ENCODE measurements at regions not wholly inside any gene's neighbourhood (a gene's known extent, or its start where the extent isn't known, plus 50 kb on each side); places are given as distances from the start of the nearest gene placed in this dataset.

DNA sequence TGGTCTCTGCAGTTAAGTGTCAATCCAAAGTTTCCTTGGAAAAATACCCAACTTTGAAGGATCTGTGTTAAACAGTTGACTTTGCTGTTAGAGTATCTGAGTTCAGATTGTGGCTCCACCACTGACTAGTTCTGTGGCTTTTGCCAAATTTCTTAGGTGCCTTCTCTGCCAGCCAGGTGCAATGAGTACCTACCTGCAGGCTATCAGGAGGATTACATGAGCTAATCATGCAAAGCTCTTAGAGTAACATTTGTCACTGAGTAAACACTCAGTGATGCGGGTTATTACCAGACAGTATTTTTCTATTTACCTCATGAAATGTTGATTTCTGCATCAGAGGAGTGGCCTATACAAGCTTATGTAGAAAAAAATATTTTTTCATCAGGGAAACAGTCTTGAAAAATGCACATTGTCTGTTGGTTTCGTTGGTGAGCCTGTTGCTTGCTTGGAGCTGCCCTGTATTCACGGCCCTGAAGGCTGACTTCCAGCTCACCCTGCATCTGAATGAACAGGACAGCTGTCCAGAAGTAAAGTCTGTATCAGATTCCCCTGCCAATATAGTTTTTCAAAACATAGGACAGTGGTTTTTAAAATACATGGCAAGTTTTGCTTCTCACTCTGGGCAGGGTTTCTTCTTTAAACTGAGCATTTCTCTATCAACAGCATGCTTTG, 235.1 kb downstream of the CDCA7 start:
- no peak for DNase-seq (ENCODE audit: low read depth)

DNA sequence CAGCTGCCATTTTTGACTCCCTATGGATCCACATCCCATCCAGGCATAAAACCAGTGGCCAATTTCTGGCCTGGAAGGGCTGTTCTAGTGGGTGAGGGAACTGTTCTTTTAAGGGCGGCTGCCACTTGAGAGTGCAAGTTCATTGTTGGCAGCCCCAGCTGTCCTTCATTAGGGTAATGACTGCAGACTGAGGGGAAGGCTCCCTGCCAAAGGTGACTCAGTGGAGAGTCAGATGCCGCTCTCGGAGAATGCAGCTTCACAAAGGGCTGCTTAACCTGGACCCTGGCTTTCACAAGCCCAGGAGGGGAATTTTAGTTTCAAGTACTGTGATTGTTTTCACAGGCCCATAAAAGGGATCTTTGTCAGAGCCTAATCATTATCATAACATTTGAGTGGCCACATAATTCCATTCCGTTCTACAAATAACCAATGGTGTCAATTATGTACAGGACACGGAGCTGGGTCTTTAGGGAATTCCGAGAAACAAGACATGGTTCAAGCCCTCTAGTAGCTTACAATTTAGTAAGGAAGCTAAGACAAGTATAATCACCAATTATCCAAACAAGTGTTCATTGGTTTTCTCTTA, 235.7 kb downstream of the CDCA7 start:
- DNase-seq (ENCODE audit: low read depth), result no peak

DNA sequence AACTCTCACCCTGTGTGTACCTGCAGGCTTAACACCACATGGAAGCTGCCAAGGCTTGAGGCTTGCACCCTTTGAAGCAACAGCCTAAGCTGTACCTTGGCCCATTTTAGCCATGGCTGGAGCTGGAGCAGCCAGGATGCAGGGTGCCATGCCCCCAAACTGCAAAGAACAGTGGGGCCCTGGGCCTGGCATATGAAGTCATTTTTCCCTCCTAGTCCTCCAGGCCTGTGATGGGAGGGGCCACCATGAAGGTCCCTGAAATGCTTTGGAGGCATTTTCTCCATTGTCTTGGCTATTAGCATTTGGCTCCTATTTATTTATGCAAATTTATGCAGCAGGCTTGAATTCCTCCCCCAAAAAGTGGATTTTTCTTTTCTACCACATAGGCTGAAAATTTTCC, 238.4 kb downstream of the CDCA7 start:
- DNase-seq (ENCODE audit: low read depth), result no peak

DNA sequence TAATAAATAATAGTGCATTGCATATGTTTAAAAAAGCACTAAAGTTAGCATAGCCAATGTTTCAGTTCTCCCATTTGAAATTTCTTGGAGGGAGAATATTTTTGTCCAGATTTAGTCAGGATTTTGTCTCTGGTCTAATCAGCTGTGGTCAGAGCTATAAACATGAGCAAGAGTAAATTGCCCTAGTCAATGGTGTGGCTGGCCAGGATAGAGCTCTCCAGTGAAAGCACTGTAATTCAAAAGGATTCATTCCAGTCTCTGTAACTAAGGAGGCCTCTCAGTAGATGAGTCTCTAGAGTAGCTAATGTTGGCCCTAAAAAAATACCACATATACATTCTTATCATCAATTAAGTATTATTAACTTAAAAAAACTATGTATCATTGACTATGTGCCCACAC, 241.6 kb downstream of the CDCA7 start:
- DNase-seq (ENCODE audit: low read depth), result no peak

DNA sequence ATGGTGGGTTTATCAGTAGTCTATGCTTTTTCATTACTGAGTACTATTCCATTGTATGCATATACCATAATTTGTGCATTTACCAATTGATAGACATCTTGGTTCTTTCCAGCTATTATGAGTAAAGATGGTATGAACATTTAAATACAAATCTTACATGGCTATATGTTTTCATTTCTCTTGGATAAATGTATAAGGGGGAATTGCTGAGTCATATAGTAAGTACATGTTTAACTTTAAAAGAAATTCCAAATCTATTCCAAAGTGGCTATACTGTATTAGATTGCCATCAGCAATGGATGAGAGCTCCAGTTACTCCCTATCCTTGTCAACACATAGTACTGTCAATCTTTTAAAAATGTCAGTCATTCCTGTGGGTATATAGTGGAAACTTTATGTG, 243.9 kb downstream of the CDCA7 start:
- DNase-seq (ENCODE audit: low read depth), result no peak

DNA sequence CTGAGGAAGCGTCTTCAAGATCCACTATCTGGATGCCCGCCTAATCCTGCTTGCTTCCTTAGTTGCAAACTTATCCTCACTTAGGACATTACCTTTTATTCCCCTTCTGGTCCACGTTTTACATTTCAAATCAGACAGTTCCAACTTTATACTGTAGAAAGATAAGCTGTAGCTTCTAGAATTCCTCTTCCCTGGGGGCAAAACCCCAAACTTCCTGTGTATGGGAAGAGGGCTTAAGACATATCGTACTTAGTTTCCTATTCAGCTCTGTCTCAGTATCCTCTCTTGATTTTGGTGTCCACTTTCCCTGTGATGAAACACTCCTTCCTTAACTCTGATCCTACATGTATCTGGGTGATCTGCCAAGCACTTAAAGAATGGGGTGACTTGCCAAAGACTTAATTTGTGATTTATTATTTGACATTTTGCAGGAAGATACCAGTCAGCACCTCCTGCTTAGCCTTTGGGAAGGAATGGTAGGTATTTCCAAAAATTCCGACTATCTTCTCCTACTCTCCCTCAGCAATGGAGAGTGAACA, 245.2 kb downstream of the CDCA7 start:
- no peak for DNase-seq (ENCODE audit: low read depth)

DNA sequence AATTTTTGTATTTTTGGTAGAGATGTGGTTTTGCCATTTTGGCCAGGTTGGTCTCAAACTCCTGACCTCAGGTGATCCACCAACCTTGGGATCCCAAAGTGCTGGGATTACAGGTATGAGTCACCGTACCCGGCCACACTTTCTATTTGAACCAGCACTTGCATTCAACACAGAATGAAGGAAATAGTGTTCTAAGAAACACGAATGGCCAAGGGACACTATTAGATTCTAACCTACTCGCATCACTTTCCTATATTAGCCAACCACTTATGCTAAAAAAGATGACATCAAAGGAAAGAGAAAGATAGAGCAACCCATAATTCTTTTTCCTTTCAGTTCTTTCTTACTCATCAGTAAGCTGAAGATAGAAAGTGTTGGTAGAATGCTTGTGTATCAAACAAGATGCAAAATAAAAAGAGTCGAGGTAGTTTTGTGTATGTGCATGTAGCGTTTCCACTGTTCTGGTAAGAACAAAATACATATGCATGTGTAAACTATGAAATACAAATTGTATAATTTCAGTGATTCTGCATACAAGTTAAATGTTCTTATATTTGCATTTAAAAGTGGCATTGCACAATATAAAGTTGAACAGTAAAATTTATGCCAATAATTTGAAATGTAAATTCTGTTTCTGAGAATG, 247.6 kb downstream of the CDCA7 start:
- DNase-seq (ENCODE audit: low read depth), result no peak

DNA sequence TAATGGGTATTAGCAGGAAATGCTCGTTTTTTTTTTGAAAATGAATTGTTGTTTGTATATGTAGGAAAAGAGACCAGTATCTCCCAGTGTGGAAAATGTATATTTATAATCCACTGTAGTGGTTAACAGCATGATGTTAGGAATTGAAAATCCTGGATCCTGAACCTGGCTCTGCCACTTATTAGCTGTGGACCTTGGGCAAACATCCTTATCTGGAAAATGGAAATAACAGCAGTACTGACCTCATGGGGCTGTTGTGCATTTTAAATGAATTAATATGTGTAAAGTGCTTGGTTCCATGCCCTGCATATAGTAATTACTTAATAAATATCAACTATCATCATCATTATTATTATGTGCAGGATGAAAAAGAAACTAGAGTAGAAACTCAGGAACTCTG, 251.3 kb downstream of the CDCA7 start:
- no peak for DNase-seq (ENCODE audit: low read depth)

DNA sequence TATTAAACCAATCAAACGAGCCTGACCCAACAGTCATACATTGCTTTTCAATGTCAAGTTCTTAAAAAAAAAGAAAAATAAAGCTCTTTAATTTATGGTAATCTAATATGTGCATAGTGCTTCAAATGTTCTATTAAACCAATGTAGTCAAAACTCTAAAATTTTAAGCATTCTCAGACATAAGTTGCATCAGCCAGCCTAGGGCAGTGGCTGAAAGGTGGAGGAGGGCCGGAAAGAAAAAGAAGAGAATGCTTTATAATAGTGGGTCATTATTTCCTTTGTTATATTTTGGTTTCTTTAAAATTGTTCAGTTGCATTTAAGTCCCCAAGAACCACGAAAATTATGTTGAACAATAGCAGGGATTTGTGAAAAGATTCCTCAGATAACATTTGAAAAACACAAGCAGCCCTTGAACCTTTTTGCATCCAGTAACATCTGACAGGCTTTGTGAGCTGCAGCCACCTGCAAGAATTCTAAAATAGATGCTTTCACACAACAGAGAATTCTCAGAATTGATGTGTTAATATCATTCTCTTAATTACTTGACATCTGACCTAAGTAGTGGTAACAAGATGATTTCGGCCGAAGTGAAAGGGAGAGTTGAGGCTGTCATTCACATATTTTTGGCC, 252.1 kb downstream of the CDCA7 start:
- no peak for DNase-seq (ENCODE audit: low read depth)

DNA sequence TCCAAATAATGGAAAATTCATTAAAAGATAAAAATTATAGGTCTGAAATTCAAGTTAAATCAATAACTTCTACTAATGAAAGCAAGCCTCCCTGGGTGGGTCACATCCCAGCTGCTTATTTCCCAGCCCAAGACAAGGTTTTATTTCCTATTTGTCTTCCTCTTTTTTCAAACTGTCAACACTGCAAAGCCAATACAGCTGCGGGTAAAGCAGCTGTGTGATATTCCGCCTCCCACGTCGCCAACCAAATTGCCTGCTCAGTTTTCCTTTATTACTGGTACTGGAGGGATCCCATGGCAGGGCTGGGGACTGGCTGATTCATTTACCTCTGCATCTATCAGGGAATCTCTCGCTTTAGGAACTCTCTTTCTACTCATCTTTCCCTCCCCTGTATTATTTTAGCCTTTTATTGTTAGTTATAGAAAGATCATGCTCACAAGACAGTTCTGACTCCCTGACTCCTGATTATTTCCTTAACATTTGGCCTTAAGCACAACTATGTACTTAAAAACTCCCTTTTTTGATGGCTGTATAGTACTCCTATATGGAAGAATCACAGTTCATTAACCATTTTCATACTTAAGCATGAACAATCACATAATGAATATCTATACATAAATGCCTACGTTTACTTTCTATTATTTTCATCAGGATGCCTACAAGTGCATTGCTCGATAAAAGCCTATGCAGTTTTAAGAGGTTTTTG, 253.1 kb downstream of the CDCA7 start:
- no peak for DNase-seq (ENCODE audit: low read depth)

DNA sequence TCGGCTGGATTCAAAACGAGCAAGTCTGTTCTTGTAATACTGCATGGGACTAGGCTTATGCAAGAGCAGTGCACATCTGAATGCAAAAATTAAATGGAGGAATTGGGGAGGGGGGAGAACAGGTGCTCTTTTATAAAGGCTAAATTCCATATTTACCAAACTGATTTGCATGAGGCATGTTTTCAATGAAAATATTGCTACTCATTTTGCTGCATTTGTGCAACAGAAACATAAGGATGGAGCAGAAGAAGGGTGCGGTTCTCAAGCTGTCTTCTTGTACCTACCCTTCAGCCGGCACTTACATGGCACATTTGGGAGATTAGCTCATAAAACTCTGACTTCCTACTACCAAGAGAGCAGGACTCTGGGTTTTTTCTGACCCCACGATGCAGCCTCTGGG, 256.4 kb downstream of the CDCA7 start:
- no peak for DNase-seq (ENCODE audit: low read depth)

DNA sequence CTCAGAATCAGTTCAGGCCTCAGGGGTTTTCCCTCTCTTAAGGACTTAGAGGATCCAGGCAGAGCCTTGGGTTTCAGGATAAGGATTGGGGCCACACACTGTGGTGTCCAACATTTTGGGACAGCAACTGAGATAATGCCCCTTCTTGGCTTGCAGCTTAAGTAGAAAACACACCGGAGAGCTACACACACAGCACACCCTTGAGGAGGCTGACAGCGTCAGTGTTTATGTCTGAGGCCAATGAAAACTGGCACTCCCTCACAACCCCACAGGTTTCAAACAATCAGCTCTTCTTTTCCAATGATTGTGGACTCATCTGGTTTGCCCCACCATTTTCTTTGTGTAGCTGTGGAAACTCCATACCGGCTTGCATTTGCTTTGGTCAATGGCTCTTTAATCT, 257.7 kb downstream of the CDCA7 start:
- no peak for DNase-seq (ENCODE audit: low read depth)

DNA sequence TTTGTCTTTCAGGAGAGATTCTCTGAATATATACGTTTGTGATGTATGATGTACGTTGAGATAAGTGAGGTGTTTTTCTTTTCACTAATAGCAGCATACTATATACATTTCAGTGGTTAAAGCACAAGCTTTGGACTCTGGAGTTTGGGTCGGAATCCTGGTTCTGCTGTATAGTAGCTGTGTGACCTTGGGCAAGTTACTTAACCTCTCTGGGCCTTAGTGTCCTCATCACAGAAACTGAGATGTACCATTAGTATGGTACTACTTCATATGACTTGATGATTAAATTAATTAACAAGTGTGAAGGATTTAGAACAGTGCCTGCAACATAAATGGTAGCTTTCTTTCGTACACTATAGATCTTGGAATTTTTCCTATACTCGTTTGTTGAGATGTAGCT, 258.7 kb downstream of the CDCA7 start:
- DNase-seq (ENCODE audit: low read depth), result no peak

DNA sequence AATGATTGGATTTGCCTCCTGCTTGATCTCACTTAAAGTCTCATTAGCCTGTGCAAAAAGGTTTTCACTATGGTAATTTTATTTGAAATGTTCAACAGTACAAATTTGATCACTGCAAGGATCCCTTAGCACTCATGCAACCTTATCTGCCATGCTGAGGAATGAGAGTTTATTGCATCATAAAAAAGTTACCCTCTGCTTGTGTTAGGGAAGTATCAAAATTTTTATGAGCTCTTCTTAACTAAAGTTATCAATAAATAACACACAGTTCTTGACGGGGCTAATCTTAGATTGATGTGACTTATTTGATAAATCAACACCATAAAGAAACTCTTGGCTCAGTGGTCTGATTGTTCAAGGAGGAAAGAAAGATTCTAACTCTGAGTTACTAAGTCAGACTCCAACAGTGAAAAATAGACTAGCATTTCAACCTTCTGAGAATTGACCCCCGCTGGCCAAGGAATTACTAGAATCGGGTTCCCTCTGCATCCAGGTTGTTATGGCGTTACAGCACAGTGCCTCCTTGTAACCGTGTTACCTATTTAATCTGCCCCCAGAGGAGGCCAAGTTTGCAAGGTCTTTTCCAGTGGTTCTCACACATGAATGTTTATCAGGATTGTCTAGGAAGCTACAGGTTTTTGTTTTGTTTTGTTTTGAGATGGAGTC, 259.7 kb downstream of the CDCA7 start:
- DNase-seq (ENCODE audit: low read depth), result no peak

DNA sequence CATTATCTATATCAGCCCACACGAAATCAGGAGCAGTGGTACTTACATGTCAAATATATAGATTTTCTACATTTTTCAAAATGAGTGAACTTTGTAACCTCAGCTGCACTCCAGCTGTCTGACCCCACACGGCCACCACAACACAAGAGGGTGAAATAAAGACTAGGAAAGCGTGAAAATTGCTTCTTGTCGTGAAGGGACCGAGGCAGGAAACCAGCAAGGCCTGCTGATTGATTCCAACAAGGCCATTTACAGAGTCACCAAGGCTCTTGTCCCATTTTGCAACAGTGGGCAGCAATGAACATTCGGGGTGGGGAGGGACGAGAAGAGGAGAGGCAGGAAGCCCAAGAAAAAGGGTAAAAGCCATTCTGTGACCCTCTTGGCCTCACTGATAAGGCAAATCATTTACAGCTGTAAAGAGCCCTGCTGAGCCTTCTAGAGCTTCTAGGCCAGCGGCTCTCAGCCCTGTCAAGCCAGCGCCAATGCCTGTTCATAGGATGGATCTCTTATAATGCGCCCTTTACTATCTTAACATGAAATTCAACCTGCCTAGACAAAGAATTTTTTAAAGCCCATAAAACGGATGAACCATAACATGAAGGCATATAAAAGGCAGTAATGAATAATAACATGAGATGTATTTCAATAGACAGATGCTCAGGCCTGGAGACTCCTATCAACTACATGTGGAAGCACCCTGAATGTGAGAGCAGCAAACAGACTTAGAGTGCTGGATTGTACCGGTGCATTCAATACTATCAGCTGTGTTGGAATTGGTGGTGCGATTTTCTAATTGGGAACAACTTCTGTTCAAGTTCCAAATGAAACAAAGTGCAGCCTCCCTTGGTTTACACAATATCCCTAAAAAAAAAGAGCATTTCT, 269.0 kb downstream of the CDCA7 start:
- DNase-seq (ENCODE audit: low read depth), result no peak

DNA sequence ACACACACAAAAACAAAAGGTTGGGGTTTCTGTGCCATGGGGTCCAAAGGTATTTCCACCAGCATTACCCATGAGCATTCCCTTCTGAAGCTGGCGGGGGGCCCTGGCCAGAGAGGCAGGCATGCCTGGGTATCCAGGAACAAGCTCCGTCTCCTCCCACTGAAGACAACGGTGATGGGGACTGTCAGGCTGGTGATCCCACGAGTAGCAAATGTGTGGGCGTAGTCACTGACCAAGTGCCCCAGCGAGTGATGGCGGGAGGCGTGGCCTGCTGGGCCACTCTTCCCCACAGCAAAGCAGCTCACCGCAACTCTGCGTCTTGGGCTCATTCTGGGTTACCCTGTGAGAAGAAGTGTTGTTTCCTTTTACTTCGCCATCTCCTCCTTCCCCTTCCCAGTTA, 270.6 kb downstream of the CDCA7 start:
- DNase-seq (ENCODE audit: low read depth), result no peak

DNA sequence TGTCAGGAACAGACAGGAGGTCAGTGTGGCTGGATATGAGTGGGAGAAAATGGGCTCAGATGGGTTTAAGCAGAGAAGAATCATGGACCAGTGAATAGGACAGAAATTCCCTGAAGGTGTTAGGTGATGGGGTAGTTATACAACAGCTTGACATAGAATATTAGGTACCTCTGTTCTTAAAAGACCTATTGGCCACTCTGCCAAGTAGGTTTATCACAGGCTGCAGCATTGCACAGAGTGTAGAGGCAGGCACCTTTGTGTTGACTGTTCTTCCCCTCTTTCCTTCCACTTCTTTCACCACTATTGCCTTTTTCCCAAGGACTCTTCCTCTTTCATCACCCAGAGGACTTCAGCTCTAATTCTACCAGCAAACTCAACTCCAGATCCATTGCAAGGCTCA, 274.4 kb downstream of the CDCA7 start:
- DNase-seq (ENCODE audit: low read depth), result no peak

DNA sequence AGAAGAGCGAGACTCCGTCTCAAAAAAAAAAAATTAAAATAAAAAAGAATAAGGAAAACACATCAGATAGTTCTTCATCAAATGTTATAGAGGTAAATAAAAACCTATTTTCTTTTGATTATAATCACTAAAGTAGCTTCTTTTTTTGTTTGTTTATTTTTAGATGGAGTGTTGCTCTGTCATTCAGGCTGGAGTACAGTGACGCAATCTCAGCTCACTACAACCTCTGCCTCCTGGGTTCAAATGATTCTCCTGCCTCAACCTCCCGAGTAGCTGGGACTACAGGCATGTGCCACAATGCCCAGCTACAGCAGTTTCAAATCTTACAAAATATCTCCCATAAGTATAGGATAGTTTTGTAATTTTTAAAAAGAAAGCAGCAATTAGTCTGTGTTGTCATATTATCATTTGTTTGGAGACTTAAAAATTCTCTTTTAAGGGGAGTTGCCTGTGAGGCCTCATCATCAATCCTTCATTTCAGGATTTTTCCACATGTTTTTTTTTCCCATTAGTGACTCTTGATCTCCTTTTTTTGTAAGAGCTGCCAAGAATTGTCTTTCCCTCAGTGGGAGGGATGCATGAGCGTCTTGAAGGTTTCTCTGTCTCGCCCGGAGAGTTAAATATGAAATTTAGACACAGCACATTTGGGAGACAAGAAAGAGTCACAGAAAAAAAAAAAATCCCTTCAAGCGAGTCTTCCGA, 275.9 kb downstream of the CDCA7 start:
- DNase-seq (ENCODE audit: low read depth), result no peak

DNA sequence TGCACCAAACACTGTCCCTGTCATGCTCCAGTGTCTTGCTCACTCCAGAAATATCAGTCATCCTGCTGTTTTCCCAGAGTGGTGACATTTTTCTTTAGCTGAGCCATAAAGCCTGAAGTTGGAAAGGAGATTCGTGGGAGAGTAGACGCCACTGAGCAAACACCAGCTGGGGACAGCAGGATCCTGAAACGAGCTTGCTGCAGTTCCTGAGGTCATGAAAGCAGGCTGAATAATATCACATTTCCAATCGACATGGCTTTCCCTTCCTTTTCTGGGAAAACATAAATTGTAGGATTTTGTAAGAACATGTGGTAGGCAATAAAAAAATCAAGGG, 276.4 kb downstream of the CDCA7 start:
- no peak for DNase-seq (ENCODE audit: low read depth)

DNA sequence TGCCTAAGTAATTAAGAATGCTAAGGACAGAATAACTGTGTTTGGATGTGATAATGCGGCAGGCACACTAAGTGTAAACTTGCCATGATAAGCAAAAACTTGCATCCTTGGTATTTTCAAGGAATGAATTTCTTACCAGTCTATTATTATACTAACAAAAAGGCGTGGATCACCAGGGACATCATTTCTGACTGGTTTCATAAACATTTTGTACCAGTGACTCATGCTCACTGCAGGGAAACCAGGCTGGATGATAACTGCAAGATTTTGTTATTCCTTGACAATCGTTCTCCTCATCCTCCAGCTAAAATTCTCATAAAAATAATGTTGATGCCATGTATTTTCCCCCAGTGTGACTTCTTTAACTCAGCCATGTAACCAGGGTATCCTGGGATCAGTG, 289.5 kb downstream of the CDCA7 start:
- DNase-seq (ENCODE audit: low read depth), result no peak
